ENCODE measurements at regions not wholly inside any gene's neighbourhood (a gene's known extent, or its start where the extent isn't known, plus 50 kb on each side); places are given as distances from the start of the nearest gene placed in this dataset.
A peak's percentile ranks its signal among the peaks of the same experiment; 100 is the strongest.

- peak overlapping the region; percentile 32 for H3K4me3 ChIP-seq (ENCODE audit: severe bottlenecking)
These were observed 138.1 kb downstream of the C9orf50 start for GRCh38 chr9:129482521-129483414.

GRCh38 chr9:129481810-129482511 lies 138.9 kb downstream of the C9orf50 start:
- no peaks in the 10 kb centered on the region for H3K27me3 ChIP-seq (ENCODE audit: insufficient read depth, poor library complexity, severe bottlenecking)
- H3K9me3 ChIP-seq (ENCODE audit: severe bottlenecking): no peaks in the 10 kb centered on the region
- no peak for DNase-seq (ENCODE audit: low spot score)
- no peaks in the 10 kb centered on the region for H3K36me3 ChIP-seq (ENCODE audit: low read depth)
- H3K4me1 ChIP-seq (ENCODE audit: insufficient read depth, poor library complexity, severe bottlenecking): peaks cover 18% of the 10 kb centered on the region
- no peak for TF ChIP-seq CTCF (IDR thresholded peaks at IDR 0.05; ENCODE audit: poor library complexity, severe bottlenecking)
- peak overlapping the region; percentile 32 for H3K4me3 ChIP-seq (ENCODE audit: severe bottlenecking)
- H3K27ac ChIP-seq (ENCODE audit: poor library complexity, severe bottlenecking): peak overlapping the region; percentile 96
- ATAC-seq (ENCODE audit: low read depth): no peak

More at GRCh38 chr9:129482521-129483414, 138.1 kb downstream of the C9orf50 start:
- Histone ChIP-seq H3K27me3 (ENCODE audit: insufficient read depth, poor library complexity, severe bottlenecking) (no peaks in the 10 kb centered on the region), H3K4me1 (ENCODE audit: insufficient read depth, poor library complexity, severe bottlenecking) (peaks cover 26% of the 10 kb centered on the region), H3K36me3 (ENCODE audit: low read depth) (no peaks in the 10 kb centered on the region), H3K27ac (ENCODE audit: poor library complexity, severe bottlenecking) (peak overlapping the region; percentile 96), H3K9me3 (ENCODE audit: severe bottlenecking) (no peaks in the 10 kb centered on the region)
- DNase-seq (ENCODE audit: low spot score) (no peak), ATAC-seq (ENCODE audit: low read depth) (peak; percentile 73)
- peak; percentile 15 for TF ChIP-seq CTCF (IDR thresholded peaks at IDR 0.05; ENCODE audit: poor library complexity, severe bottlenecking)

GRCh38 chr9:129481424-129481809 lies 139.5 kb downstream of the C9orf50 start:
- no peak for TF ChIP-seq CTCF (IDR thresholded peaks at IDR 0.05; ENCODE audit: poor library complexity, severe bottlenecking)
- Histone ChIP-seq H3K9me3 (ENCODE audit: severe bottlenecking) (no peaks in the 10 kb centered on the region), H3K27me3 (ENCODE audit: insufficient read depth, poor library complexity, severe bottlenecking) (no peaks in the 10 kb centered on the region), H3K27ac (ENCODE audit: poor library complexity, severe bottlenecking) (peak overlapping the region; percentile 96), H3K4me3 (ENCODE audit: severe bottlenecking) (no peak overlapping the region), H3K36me3 (ENCODE audit: low read depth) (no peaks in the 10 kb centered on the region), H3K4me1 (ENCODE audit: insufficient read depth, poor library complexity, severe bottlenecking) (peaks cover 18% of the 10 kb centered on the region)
- DNase-seq (ENCODE audit: low spot score) (no peak), ATAC-seq (ENCODE audit: low read depth) (no peak)

GRCh38 chr9:129480745-129481144 lies 140.2 kb downstream of the C9orf50 start:
- no peak for TF ChIP-seq CTCF (IDR thresholded peaks at IDR 0.05; ENCODE audit: poor library complexity, severe bottlenecking)
- H3K27ac ChIP-seq (ENCODE audit: poor library complexity, severe bottlenecking): no peak overlapping the region
- no peaks in the 10 kb centered on the region for H3K27me3 ChIP-seq (ENCODE audit: insufficient read depth, poor library complexity, severe bottlenecking)
- H3K36me3 ChIP-seq (ENCODE audit: low read depth): no peaks in the 10 kb centered on the region
- no peak for DNase-seq (ENCODE audit: low spot score)
- H3K4me3 ChIP-seq (ENCODE audit: severe bottlenecking): no peak overlapping the region
- no peak for ATAC-seq (ENCODE audit: low read depth)
- H3K4me1 ChIP-seq (ENCODE audit: insufficient read depth, poor library complexity, severe bottlenecking): peaks cover 18% of the 10 kb centered on the region
- H3K9me3 ChIP-seq (ENCODE audit: severe bottlenecking): no peaks in the 10 kb centered on the region

Measured in RWPE2 (cell line).